Large intestine (tissue), 3 donors: ENCODE measurements at regions not wholly inside any gene's neighbourhood (a gene's known extent, or its start where the extent isn't known, plus 50 kb on each side); places are given as distances from the start of the nearest gene placed in this dataset.

ENCODE experiments used
- DNase-seq, 2 donors: peaks; one replicate each; pipeline versions ENCODE4 v3.0.0 to v3.0.0-alpha.2; 2013
- H3K27ac ChIP-seq: one replicate; pipeline ENCODE4 v1.5.1; 2013; ENCODE audit warnings: low read length
- H3K27me3 ChIP-seq: 2 replicates; pipeline ENCODE4 v1.6.1; 2013; ENCODE audit warnings: low read length; ENCODE audit not compliant: control insufficient read depth, insufficient read depth
- H3K36me3 ChIP-seq: 2 replicates; pipeline ENCODE4 v1.6.1; 2013; ENCODE audit warnings: low read length; ENCODE audit not compliant: control insufficient read depth, insufficient read depth
- H3K4me1 ChIP-seq: one replicate; pipeline ENCODE4 v1.6.1; 2013; ENCODE audit warnings: low read length; ENCODE audit not compliant: control insufficient read depth, insufficient read depth
- H3K4me3 ChIP-seq: one replicate; pipeline ENCODE4 v1.5.1; 2013; ENCODE audit warnings: low read length
- H3K9me3 ChIP-seq: one replicate; pipeline ENCODE4 v1.6.1; 2013; ENCODE audit warnings: mild to moderate bottlenecking, low read depth, low read length, moderate library complexity; ENCODE audit not compliant: control insufficient read depth
- WGBS: methylation state at CpG from one replicate; pipeline ENCODE4 v1.1.5; 2013; ENCODE audit warnings: low lambda C conversion rate; ENCODE audit not compliant: insufficient coverage; 5-methylcytosine and 5-hydroxymethylcytosine counted together

DNA sequence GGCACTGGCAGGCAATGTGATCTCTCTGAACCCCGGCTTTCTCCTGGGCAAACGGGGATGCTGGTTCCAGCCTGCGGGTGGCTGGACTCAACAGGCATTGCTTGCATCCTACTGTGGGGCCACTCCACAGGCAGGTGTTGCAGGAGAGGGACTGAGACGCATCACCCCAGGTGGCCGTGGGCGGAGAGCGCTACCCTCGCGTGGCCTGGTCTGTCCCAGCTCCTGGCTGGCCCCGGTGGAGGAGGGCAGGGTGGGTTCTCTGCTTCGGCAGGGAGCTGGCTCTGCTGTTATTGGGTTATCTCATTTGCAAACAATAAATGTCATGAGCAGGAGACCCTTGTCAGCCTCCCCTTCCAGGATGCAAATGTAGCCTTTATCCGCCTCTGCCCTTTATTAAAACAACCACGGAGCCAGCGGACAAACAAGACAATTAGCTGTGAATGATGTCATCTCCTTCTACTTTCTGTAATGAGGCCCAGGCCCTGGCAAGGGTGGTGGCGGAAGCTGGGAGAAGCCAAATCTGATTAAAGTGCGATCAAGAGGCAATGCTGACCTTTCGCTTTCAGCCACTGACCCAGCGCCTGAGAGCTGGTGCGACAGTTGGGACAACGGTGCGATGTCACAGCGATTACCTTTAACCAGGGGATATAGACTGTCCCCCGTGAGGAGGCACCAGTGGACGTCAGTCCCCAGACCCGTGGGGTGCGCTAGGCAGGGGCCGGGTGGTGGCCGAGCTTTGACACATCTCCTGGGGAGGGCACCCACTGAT, 161.8 kb downstream of the KIF26A start:
- Histone ChIP-seq H3K36me3 (no peaks in the 10 kb centered on the region), H3K27ac (no peak overlapping the region), H3K4me1 (no peaks in the 10 kb centered on the region), H3K4me3 (no peak overlapping the region), H3K27me3 (no peaks in the 10 kb centered on the region), H3K9me3 (peaks cover 4% of the 10 kb centered on the region)
- DNase-seq = peak in 1 of 2 donors; percentile 24
- WGBS = no CpG with 5 or more reads among the region's 28 CpGs

DNA sequence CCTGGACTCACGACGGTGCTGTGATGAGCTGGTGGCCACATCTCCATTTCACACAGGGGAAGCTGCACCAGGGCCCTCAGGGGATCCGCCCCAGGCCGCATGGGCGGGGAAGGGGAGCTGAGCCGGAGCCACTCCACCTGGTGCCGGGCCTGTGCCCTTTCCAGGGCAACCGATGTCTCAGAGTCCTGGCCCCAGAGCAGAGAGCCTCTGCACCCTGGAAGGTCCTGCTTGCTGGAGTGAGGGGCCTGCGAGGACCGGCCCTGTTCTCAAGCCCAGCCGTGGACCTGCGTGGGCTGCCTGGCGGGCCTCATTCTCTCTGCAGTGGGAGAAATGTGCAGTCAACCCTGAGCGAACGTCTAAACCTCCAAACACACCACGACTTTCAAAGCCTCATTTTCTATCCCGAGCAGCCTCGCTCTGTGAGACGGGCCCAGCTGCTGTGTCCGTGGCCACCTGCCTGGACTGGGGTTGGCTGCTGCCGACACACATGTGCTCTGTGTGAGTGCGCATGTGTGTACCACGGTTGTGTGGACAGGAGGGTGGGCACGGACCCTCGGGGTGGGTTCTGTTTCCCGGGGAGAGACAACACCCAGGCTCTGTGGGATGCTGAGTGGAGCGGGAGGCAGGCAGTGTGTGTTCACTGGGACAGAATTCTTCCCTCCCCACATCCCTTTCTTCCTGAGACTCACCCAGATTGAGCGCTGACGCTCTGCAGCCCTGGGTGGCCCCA, 163.5 kb downstream of the KIF26A start:
- Histone ChIP-seq H3K27ac (no peak overlapping the region), H3K36me3 (no peaks in the 10 kb centered on the region), H3K4me1 (no peaks in the 10 kb centered on the region), H3K9me3 (peaks cover 4% of the 10 kb centered on the region), H3K4me3 (no peak overlapping the region), H3K27me3 (no peaks in the 10 kb centered on the region)
- no peak for DNase-seq
- WGBS = 100% methylated on average over 3 of the region's 29 CpGs

DNA sequence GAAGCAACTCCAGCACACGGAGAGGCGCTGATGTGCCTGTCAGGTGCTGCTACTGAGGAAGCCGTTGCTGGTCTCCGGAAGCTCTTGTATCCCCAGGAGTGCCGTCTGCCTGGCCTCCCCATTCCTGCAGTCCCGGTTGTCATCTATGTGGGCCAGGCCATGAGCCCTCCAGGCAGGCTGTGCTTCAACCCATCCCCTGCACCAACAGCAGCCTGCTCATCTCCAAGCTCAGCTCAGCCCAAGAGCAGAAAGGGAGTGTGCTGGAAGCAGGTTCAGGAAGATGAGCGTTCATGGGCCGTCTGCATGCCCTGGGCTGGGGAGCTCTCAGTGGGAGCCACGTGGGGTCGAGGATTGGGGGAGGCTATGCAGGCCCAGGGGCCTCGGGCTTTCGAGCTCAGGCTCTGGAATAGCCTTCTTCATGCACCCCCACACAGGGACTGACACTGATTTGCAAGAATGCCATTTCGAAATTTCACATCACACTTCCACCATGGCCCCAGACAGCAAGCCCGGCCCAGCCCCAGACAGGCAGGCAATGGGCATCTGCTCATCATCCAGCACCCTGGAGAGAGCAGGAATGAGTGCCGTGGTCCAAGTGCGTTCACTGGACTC, 164.5 kb downstream of the KIF26A start:
- Histone ChIP-seq H3K4me3 (no peak overlapping the region), H3K4me1 (no peaks in the 10 kb centered on the region), H3K36me3 (no peaks in the 10 kb centered on the region), H3K9me3 (peaks cover 9% of the 10 kb centered on the region), H3K27ac (no peak overlapping the region), H3K27me3 (no peaks in the 10 kb centered on the region)
- WGBS = no CpG with 5 or more reads among the region's 16 CpGs
- DNase-seq = no peak

DNA sequence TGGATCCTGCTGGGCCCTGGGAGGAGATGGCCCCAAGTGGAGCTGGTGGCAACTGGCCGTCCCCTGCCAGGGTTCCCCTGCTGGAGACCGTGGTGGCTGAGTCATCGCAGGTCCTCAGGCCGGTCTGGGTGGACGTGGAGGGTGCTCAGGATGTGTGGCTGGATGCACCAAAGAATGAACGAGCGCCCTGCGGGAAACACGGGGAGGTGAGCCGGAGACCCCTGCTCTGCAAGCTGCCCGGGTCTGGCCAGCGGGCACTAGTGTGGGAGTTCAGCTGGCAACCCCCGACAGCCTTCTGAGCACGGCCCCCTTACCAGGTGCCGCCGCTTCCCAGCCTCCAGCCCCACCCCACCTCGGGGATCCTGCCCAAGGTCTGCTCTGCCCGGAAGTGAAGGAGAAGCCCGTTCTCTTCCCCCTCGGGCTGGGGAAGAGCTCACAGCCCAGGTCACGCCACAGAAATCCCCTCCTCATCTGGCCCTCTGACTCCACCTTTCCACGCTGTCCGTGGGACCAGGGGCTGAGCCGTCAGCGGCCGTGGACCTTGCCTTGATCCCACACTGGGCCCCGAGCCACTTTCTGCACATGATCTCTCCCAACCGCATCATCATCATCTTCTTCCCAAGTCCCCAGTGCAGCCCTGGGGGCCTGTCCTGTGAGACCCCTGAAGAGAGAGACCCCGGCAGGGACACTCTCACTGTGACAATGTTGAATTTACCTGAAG, 165.5 kb downstream of the KIF26A start:
- DNase-seq = no peak
- Histone ChIP-seq H3K9me3 (peaks cover 11% of the 10 kb centered on the region), H3K27ac (no peak overlapping the region), H3K4me3 (no peak overlapping the region), H3K27me3 (no peaks in the 10 kb centered on the region), H3K4me1 (no peaks in the 10 kb centered on the region), H3K36me3 (no peaks in the 10 kb centered on the region)
- WGBS = no CpG with 5 or more reads among the region's 29 CpGs

DNA sequence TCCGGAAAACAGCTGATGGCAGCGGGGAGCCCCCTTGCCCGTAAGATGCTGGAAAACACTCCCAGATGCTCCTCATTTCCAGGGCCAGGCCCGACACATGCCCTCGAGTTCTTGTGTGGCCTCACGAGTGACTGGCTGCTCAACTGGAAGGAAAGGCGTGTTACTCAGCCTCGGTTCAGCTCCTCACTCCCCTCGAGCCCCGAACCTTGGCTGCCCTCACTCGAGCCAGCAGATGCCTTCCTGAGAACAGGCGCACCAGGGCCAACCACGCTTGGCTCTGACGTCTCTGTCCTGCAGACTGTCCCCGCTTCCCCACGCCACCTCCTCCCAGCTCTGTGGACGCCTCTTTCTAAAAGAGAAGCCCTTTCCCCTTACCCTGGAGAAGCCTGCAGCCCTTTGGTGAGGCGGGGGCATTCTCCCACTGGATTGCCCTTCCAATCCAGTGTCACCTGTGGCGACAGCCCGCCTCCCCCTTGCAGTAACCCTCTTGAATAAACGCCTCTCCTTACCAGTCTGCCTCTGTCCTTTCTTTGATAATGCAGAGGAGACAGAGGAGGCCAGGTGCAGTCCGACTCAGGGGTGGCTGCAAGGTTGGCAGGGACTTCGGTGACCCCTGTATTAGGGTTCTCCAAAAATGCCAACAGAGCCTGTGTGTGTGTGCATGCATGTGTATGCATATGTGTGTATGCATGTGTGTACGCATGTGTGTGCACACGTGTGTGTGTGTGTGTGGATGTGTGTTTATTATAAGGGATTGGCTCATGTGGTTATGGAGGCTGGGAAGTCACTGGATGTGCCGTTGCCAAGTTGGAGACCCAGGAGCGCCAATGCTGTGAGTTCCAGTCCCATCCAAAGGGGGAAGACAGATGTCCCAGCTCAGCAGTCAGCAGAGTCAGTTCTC, 166.3 kb downstream of the KIF26A start:
- no peaks in the 10 kb centered on the region for H3K36me3 ChIP-seq
- H3K27ac ChIP-seq = no peak overlapping the region
- H3K27me3 ChIP-seq = no peaks in the 10 kb centered on the region
- no peak overlapping the region for H3K4me3 ChIP-seq
- peaks cover 11% of the 10 kb centered on the region for H3K9me3 ChIP-seq
- WGBS = no CpG with 5 or more reads among the region's 27 CpGs
- no peak for DNase-seq
- H3K4me1 ChIP-seq = no peaks in the 10 kb centered on the region

DNA sequence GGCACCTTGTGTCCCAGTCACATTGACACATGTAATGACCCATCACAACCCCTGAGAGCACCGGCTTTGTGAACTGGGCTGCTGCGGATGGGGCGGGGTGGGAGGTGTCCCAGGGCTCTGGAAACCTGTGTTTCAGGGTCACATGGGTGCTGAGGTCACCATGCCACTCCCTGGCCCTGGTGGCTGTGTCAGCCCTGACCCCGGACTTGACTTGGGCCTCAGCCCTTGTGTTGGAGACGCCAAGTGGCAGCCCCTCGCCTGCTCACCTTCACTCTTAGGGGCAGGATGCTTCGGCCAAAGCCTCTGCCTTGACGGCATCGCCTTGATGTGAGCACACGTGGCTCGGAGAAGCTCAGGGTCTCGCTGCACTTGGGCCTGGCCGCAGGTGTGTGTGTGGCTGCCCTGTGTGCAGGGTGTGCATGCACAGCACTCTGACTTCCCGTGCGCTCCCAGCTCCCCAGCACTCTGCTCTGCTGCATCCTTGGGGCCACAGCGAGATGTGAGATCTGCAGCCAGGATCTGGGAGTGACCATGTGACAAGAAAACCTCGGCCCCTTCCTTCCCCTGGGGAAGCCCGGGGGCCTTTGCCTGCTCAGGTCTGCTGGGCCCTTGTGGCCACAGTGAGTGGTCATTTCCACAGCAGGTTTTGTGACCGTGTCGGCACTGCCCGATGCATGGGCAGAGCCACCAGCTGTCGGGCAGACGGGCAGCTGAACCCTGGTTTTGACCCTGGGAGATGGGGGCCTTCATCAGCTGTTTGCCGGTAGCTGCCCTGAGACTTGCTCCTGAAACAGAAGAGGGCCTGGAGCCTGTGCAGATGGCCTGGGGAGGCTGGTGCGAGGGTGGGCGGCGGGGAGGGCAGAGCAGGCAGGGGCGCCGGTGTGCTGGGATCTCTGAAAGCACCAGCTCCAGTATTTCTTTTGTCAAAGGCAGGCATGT, 167.4 kb downstream of the KIF26A start:
- Histone ChIP-seq H3K9me3 (peaks cover 11% of the 10 kb centered on the region), H3K4me3 (no peak overlapping the region), H3K36me3 (no peaks in the 10 kb centered on the region), H3K27me3 (no peaks in the 10 kb centered on the region), H3K4me1 (no peaks in the 10 kb centered on the region), H3K27ac (no peak overlapping the region)
- no CpG with 5 or more reads among the region's 29 CpGs for WGBS
- no peak for DNase-seq

DNA sequence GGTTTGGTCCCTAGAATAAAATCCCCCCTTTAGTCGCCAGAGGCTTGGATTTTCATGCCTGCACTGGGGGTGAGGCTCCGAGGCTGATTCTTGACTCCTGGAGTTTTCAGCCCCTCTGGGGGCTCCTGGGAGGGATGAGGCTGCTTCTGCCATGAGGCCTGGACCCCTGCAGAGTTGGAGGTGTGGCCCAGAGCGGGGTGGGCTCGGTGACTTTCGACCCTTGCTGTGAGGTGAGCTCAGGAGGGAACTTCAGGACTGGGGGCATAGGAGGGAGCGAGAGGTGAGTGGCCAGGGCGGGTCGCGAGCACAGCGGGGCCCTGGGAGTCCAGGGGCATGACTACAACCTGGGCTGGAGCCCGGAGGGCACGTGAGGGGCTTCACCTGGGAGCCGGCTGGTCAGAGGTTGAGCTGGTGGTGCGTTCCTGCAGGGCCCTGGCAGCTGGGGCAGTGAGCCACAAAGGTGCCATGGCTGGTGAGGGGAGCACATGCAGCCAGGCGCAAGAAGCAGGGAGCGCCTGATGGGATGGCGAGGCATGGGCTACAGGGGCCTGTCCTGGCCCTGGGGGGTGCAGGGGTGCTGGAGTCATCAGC, 168.2 kb downstream of the KIF26A start:
- H3K27ac ChIP-seq = no peak overlapping the region
- no peaks in the 10 kb centered on the region for H3K27me3 ChIP-seq
- no peaks in the 10 kb centered on the region for H3K36me3 ChIP-seq
- WGBS = no CpG with 5 or more reads among the region's 17 CpGs
- H3K4me1 ChIP-seq = no peaks in the 10 kb centered on the region
- H3K9me3 ChIP-seq = peaks cover 11% of the 10 kb centered on the region
- no peak for DNase-seq
- H3K4me3 ChIP-seq = no peak overlapping the region

DNA sequence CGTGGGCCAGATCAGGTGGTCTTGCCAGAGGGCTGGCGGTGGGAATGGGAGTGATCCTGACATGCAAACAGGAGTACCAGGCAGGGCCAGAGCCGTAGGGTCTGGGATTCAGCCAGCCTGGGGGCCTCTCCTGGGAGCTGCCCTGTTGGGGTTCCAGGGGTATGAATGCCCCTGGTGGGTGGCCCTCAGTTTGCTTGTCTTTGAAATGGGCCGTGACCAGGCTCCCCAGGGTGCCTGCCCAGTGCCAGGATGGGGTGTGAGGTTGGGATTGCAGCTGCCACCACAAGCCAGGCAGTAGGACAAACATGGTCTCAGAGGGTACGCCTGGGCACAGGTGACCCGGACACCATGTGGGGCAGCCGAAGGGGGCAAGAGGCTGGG, 168.8 kb downstream of the KIF26A start:
- Histone ChIP-seq H3K4me3 (no peak overlapping the region), H3K36me3 (no peaks in the 10 kb centered on the region), H3K27ac (no peak overlapping the region), H3K9me3 (peaks cover 7% of the 10 kb centered on the region), H3K27me3 (no peaks in the 10 kb centered on the region), H3K4me1 (no peaks in the 10 kb centered on the region)
- DNase-seq = no peak
- WGBS = no CpG with 5 or more reads among the region's 7 CpGs
